Upper lobe of left lung (tissue), 6 donors: ENCODE measurements at regions not wholly inside any gene's neighbourhood (a gene's known extent, or its start where the extent isn't known, plus 50 kb on each side); places are given as distances from the start of the nearest gene placed in this dataset.
"Not testable (repeated sequence)": the region's sequence is repeated elsewhere in the genome, so short reads cannot be mapped to it uniquely, and the experiment has no call there.

Source experiments
- ATAC-seq, 2 donors: fragments of 200-7000 bp; cut with Tn5 transposase; one replicate each; pipeline ENCODE4 v1.9.1; 2022; ENCODE audit warnings: mild to moderate bottlenecking in 2 of 2, moderate library complexity in 2 of 2; ENCODE audit not compliant: low FRiP score in 2 of 2
- DNase-seq, 2 donors: peaks; one replicate each; pipeline ENCODE4 v3.0.0-alpha.2; 2019 to 2020
- H3K27ac ChIP-seq, 4 donors: fragments of 200-600 bp; sonication (generic); one replicate each; pipeline ENCODE4 v1.5.1; 2016 to 2019
- H3K27me3 ChIP-seq, 4 donors: fragments of 200-600 bp; sonication (generic); one replicate each; pipeline ENCODE4 v1.5.1; 2017 to 2019
- H3K36me3 ChIP-seq, 4 donors: fragments of 200-600 bp; sonication (generic); one replicate each; pipeline ENCODE4 v1.5.1; 2016 to 2019
- H3K4me1 ChIP-seq, 4 donors: fragments of 200-600 bp; sonication (generic); one replicate each; pipeline ENCODE4 v1.5.1; 2018 to 2019
- H3K4me3 ChIP-seq, 4 donors: fragments of 200-600 bp; sonication (generic); one replicate each; pipeline ENCODE4 v1.5.1; 2017 to 2019; ENCODE audit warnings: mild to moderate bottlenecking in 2 of 4, moderate library complexity in 1 of 4
- H3K9me3 ChIP-seq, 4 donors: fragments of 200-600 bp; sonication (generic); one replicate each; pipeline ENCODE4 v1.5.1; 2018 to 2019
- EP300 ChIP-seq, 4 donors: sonication (generic); formaldehyde crosslinking; IDR thresholded peaks; one replicate each; pipeline ENCODE4 v1.5.1; 2017; ENCODE audit warnings: antibody characterized with exemption in 4 of 4, control low read depth in 2 of 4
- POLR2A ChIP-seq, 4 donors: fragments of 450-650 bp; IDR thresholded peaks; one replicate each; pipeline ENCODE4 v1.5.1; 2016 to 2017; ENCODE audit warnings: antibody characterized with exemption in 4 of 4, mild to moderate bottlenecking in 2 of 4
- POLR2AphosphoS5 ChIP-seq, 2 donors: sonication (generic); formaldehyde crosslinking; IDR thresholded peaks; one replicate each; pipeline ENCODE4 v1.5.1; 2017; ENCODE audit warnings: antibody characterized with exemption in 2 of 2
- WGBS, 2 donors: methylation state at CpG; one replicate each; pipeline ENCODE4 v1.1.5; 2017 to 2018; 5-methylcytosine and 5-hydroxymethylcytosine counted together
- TF ChIP-seq, protein P1 (sequence below), 6 experiments: fragments of 450-650 bp in 4 of 6; fragments of 200-600 bp in 2 of 6; sonication (generic) in 2 of 6; IDR thresholded peaks; one replicate each; pipeline ENCODE4 v1.5.1; 2016 to 2019; ENCODE audit warnings: antibody characterized with exemption in 6 of 6
- donor health status: DM: no; HTN: no; CAD: no; lungs with moderate emphysema.
- donor health status: DM: no; HTN: yes; CAD: no; lungs with severe emphysema.

DNA sequence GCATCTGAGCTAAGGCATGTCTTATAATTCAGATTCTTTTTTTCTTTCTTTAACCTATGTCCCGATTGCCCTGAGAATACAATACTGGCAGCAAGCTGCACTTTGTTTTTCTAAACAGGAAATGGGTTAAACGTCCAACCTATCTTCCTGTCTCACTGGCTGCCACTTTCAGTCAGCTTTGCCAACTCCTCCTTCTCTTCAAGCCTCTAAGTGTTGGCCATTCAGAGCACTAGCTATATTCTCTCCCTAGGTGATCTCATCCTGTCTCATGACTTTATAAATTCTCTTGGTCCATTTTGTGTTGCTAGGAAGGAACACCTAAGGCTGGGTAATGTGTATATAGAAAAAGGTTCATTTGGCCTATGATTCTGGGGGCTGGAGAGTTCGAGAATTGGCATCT is 109.5 kb upstream of the TSC22D1 start:
- Histone ChIP-seq H3K4me1 (no peaks in the 10 kb centered on the region), H3K9me3 (no peaks in the 10 kb centered on the region), H3K27ac (no peak overlapping the region), H3K27me3 (no peaks in the 10 kb centered on the region), H3K4me3 (no peak overlapping the region), H3K36me3 (no peaks in the 10 kb centered on the region)
- 53 to 55% methylated on average over 3 of the region's 3 CpGs for WGBS, 2 donors
- TF ChIP-seq POLR2AphosphoS5 (IDR thresholded peaks at IDR 0.05): no peak
- TF ChIP-seq POLR2A (IDR thresholded peaks at IDR 0.05): no peak
- TF ChIP-seq, protein P1, sequence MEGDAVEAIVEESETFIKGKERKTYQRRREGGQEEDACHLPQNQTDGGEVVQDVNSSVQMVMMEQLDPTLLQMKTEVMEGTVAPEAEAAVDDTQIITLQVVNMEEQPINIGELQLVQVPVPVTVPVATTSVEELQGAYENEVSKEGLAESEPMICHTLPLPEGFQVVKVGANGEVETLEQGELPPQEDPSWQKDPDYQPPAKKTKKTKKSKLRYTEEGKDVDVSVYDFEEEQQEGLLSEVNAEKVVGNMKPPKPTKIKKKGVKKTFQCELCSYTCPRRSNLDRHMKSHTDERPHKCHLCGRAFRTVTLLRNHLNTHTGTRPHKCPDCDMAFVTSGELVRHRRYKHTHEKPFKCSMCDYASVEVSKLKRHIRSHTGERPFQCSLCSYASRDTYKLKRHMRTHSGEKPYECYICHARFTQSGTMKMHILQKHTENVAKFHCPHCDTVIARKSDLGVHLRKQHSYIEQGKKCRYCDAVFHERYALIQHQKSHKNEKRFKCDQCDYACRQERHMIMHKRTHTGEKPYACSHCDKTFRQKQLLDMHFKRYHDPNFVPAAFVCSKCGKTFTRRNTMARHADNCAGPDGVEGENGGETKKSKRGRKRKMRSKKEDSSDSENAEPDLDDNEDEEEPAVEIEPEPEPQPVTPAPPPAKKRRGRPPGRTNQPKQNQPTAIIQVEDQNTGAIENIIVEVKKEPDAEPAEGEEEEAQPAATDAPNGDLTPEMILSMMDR (IDR thresholded peaks at IDR 0.05): no peak
- TF ChIP-seq EP300 (IDR thresholded peaks at IDR 0.05): no peak
- ATAC-seq (no peak), DNase-seq (no peak)

DNA sequence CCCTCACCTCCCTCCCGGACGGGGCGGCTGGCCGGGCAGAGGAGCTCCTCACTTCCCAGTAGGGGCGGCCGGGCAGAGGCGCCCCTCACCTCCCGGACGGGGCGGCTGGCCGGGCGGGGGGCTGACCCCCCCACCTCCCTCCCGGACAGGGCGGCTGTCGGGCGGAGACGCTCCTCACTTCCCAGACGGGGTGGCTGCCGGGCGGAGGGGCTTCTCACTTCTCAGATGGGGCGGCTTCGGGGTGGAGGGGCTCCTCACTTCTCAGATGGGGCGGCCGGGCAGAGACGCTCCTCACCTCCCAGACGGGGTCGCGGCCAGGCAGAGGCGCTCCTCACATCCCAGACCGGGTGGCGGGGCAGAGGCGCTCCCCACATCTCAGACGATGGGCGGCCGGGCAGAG is 106.3 kb upstream of the TSC22D1 start:
- WGBS, 2 donors: 96% methylated on average over 19 of the region's 35 CpGs; no CpG with 5 or more reads in 1 of the 2 donors
- not testable (repeated sequence) for H3K4me1 ChIP-seq, H3K9me3 ChIP-seq, ATAC-seq, H3K27ac ChIP-seq, H3K4me3 ChIP-seq, H3K36me3 ChIP-seq, H3K27me3 ChIP-seq
- peak in 1 of 2 donors; percentile 58 for DNase-seq

DNA sequence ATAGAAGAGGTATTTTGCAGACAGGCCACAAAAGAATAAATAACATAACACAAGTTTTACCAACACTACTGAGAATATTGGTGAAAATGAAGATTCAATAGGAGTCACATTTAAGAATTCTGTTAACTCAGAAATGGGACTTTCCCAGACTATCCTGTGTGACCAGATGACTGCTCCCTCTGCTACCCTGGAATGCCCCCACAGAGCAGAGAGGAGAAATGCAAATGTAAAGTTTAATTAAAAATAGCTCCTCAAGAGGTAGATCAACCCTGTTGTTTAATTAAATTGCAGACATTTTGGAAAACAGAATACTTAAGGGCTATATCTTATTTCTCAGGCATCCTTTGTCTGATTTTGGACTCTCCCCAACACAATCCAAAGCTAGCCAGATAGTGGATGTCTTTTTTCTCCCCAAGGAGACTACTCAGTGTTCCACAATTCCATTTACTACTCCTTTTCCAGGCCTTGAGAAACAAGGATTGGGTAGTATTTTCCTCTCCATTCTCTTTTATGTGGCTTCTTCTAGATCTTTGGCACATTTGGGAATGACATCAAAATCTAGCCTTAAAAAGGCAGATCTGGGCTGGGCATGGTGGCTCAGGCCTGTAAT is 104.7 kb upstream of the TSC22D1 start:
- Histone ChIP-seq H3K27me3 (no peaks in the 10 kb centered on the region), H3K9me3 (no peaks in the 10 kb centered on the region), H3K4me1 (no peaks in the 10 kb centered on the region), H3K4me3 (no peak overlapping the region), H3K36me3 (no peaks in the 10 kb centered on the region), H3K27ac (no peak overlapping the region)
- TF ChIP-seq POLR2A (IDR thresholded peaks at IDR 0.05): no peak
- no peak for TF ChIP-seq EP300 (IDR thresholded peaks at IDR 0.05)
- TF ChIP-seq POLR2AphosphoS5 (IDR thresholded peaks at IDR 0.05): no peak
- TF ChIP-seq, protein P1 (IDR thresholded peaks at IDR 0.05): no peak
- ATAC-seq (no peak), DNase-seq (no peak)

DNA sequence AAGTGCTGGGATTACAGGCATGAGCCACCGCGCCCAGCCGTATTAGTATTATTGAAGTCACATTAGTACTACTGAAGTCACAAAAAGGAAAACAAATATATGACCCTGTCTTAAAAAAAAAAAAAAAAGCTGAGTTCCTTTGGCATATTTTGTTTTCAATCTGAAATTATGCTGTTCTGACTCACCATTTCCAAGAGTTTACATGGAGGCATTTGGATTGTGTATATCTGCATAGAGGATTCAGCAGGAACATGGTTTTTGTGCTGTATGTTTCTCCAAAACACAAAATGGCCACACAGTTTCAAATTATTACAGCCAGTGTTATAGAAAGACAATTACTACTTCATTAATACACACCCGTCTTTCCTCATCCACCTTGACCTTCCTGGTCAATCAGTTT is 103.5 kb upstream of the TSC22D1 start:
- WGBS, 2 donors: 70 to 83% methylated on average over 4 of the region's 4 CpGs
- DNase-seq: no peak
- Histone ChIP-seq H3K36me3 (no peaks in the 10 kb centered on the region), H3K4me3 (no peak overlapping the region), H3K27ac (no peak overlapping the region), H3K4me1 (no peaks in the 10 kb centered on the region), H3K27me3 (no peaks in the 10 kb centered on the region), H3K9me3 (no peaks in the 10 kb centered on the region)
- TF ChIP-seq EP300 (IDR thresholded peaks at IDR 0.05) (no peak), POLR2AphosphoS5 (IDR thresholded peaks at IDR 0.05) (no peak), POLR2A (IDR thresholded peaks at IDR 0.05) (no peak)
- TF ChIP-seq, protein P1 (IDR thresholded peaks at IDR 0.05): no peak
- ATAC-seq: no peak

DNA sequence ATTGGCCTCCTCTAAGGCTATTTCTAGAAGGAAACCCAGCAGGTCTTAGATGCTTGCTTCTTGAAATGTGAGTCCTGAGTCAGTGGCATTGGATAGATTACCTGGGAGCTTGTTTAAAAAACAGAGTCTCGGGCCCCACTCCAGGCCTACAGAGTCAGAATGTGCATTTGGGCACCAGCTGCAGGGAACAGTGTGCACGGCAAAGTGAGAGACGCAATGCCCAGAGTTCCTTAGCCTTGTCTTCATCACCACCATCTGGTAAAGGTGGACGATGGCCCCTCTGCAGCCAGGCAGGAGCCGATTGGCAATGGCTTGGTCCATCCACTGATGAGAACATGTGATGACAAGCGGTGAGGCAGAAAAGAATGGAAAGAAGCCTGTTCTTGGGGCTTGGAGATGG is 102.1 kb upstream of the TSC22D1 start:
- no peak for TF ChIP-seq EP300 (IDR thresholded peaks at IDR 0.05)
- H3K4me3 ChIP-seq: no peak overlapping the region
- no peaks in the 10 kb centered on the region for H3K36me3 ChIP-seq
- DNase-seq: no peak
- 90 to 91% methylated on average over 6 of the region's 6 CpGs for WGBS, 2 donors
- no peak for ATAC-seq
- H3K4me1 ChIP-seq: no peaks in the 10 kb centered on the region
- H3K9me3 ChIP-seq: no peaks in the 10 kb centered on the region
- H3K27me3 ChIP-seq: no peaks in the 10 kb centered on the region
- no peak overlapping the region for H3K27ac ChIP-seq

DNA sequence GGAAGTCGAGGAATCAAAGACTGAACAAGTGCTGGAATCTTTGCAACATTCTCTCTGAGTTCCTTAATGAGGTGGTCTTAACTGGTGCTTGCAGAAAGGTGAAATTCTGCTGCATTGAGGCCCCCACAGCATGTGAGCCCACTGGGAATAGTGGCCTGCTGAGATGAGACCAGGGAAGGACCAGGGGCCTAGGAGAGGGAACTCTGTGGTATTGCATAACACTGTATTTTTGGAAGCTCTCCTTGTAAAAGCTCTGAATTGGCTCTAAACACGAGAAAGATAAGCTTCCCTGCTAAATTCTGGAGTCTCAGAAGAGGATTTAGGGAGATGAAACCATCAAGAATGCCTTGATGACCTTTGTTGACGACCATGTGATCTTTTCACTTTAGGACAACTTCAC is 100.4 kb upstream of the TSC22D1 start:
- Histone ChIP-seq H3K4me3 (no peak overlapping the region), H3K36me3 (no peaks in the 10 kb centered on the region), H3K27me3 (no peaks in the 10 kb centered on the region), H3K27ac (no peak overlapping the region), H3K9me3 (no peaks in the 10 kb centered on the region), H3K4me1 (no peaks in the 10 kb centered on the region)
- no peak for ATAC-seq
- 63 to 73% methylated on average over 3 of the region's 3 CpGs for WGBS, 2 donors
- TF ChIP-seq EP300 (IDR thresholded peaks at IDR 0.05): no peak
- TF ChIP-seq, protein P1 (IDR thresholded peaks at IDR 0.05): no peak
- TF ChIP-seq POLR2A (IDR thresholded peaks at IDR 0.05): no peak
- no peak for TF ChIP-seq POLR2AphosphoS5 (IDR thresholded peaks at IDR 0.05)
- no peak for DNase-seq
